PC-3 (cell line): ENCODE measurements at regions not wholly inside any gene's neighbourhood (a gene's known extent, or its start where the extent isn't known, plus 50 kb on each side); places are given as distances from the start of the nearest gene placed in this dataset.

Experiments
- ATAC-seq: fragments of 200-7000 bp; cut with Tn5 transposase; 2 replicates; pipeline ENCODE4 v1.9.1; 2020; ENCODE audit warnings: mild to moderate bottlenecking, moderate library complexity
- BruUV-seq: library from RNA; stranded (reverse); fragments of 400-500 nt; replicated peaks from 2 replicates; lab custom pipeline; 2021; lab: Mats Ljungman, UMichigan
- CTCF ChIA-PET: fragments of 300-600 bp; sonication (Branson Sonifier 250); formaldehyde crosslinking; loops from one replicate; lab custom pipeline; 2022; ENCODE audit warnings: antibody characterized with exemption; lab: Charles Lee
- POLR2A ChIA-PET: fragments of 300-600 bp; sonication (Branson Sonifier 250); formaldehyde crosslinking; loops from one replicate; lab custom pipeline; 2022; ENCODE audit warnings: antibody characterized with exemption; ENCODE audit not compliant: unreplicated experiment; lab: Charles Lee
- DNase-seq: peaks from one replicate; pipeline ENCODE4 v3.0.0-alpha.2; 2015
- H2AFZ ChIP-seq: fragments of 300-600 bp; sonication (generic); 2 replicates; pipeline ENCODE4 v1.6.0; 2016; ENCODE audit warnings: antibody characterized with exemption, low read length
- H3F3A ChIP-seq: fragments of 300-600 bp; sonication (generic); one replicate; pipeline ENCODE4 v1.6.0; 2017; ENCODE audit warnings: antibody characterized with exemption, low read length, control low read depth, mild to moderate bottlenecking; ENCODE audit not compliant: unreplicated experiment
- H3K27ac ChIP-seq: fragments of 300-600 bp; sonication (generic); 2 replicates; pipeline ENCODE4 v1.5.1; 2016; ENCODE audit warnings: mild to moderate bottlenecking, low read length
- H3K27me3 ChIP-seq: fragments of 300-600 bp; sonication (generic); 2 replicates; pipeline ENCODE4 v1.6.1; 2016; ENCODE audit warnings: low read length, mixed read lengths
- H3K36me3 ChIP-seq: fragments of 300-600 bp; sonication (generic); 2 replicates; pipeline ENCODE4 v1.6.1; 2016; ENCODE audit warnings: low read depth, mixed run types, low read length, mixed read lengths
- H3K4me1 ChIP-seq: fragments of 300-600 bp; sonication (generic); 2 replicates; pipeline ENCODE4 v1.5.1; 2016; ENCODE audit warnings: low read length; ENCODE audit not compliant: insufficient read depth
- H3K4me2 ChIP-seq: fragments of 300-600 bp; sonication (generic); 2 replicates; pipeline ENCODE4 v1.6.0; 2016; ENCODE audit warnings: low read length
- H3K4me3 ChIP-seq: fragments of 300-600 bp; sonication (generic); 2 replicates; pipeline ENCODE4 v1.5.1; 2016; ENCODE audit warnings: mild to moderate bottlenecking, low read length, mixed read lengths
- H3K79me2 ChIP-seq: fragments of 300-600 bp; sonication (generic); 2 replicates; pipeline ENCODE4 v1.6.1; 2017; ENCODE audit warnings: low read length, mixed read lengths
- H3K9ac ChIP-seq: fragments of 300-600 bp; sonication (generic); 2 replicates; pipeline ENCODE4 v1.6.0; 2016; ENCODE audit warnings: mild to moderate bottlenecking, low read length
- H3K9me2 ChIP-seq: fragments of 300-600 bp; sonication (generic); replicated peaks from 2 replicates; pipeline ENCODE4 v1.6.1; 2016; ENCODE audit warnings: mixed run types, low read length, mixed read lengths
- H3K9me3 ChIP-seq: fragments of 300-600 bp; sonication (generic); 2 replicates; pipeline ENCODE4 v1.6.1; 2016; ENCODE audit warnings: low read length, mixed read lengths
- H4K20me1 ChIP-seq: fragments of 300-600 bp; sonication (generic); 2 replicates; pipeline ENCODE4 v1.6.1; 2016; ENCODE audit warnings: low read length, mixed read lengths
- EZH2 ChIP-seq: fragments of 300-600 bp; sonication (generic); IDR thresholded peaks from one replicate; pipeline ENCODE4 v1.6.1; 2017; ENCODE audit warnings: antibody characterized with exemption, mild to moderate bottlenecking, low read length; ENCODE audit not compliant: unreplicated experiment
- EZH2phosphoT487 ChIP-seq: fragments of 300-600 bp; sonication (generic); IDR thresholded peaks from 2 replicates; pipeline ENCODE4 v1.6.1; 2018; ENCODE audit warnings: mild to moderate bottlenecking, antibody characterized with exemption, low read length, borderline replicate concordance
- intact Hi-C: fragments of 100-400 bp; cut with micrococcal nuclease; formaldehyde crosslinking; loops from 2 replicates; pipeline ENCODE4 v1.9.0; 2023
- TF ChIP-seq, protein P1 (sequence below): fragments of 300-600 bp; sonication (generic); conservative IDR thresholded peaks from 2 replicates; pipeline ENCODE4 v1.5.1; 2017; ENCODE audit warnings: antibody characterized with exemption, low read depth, mild to moderate bottlenecking, low read length

DNA sequence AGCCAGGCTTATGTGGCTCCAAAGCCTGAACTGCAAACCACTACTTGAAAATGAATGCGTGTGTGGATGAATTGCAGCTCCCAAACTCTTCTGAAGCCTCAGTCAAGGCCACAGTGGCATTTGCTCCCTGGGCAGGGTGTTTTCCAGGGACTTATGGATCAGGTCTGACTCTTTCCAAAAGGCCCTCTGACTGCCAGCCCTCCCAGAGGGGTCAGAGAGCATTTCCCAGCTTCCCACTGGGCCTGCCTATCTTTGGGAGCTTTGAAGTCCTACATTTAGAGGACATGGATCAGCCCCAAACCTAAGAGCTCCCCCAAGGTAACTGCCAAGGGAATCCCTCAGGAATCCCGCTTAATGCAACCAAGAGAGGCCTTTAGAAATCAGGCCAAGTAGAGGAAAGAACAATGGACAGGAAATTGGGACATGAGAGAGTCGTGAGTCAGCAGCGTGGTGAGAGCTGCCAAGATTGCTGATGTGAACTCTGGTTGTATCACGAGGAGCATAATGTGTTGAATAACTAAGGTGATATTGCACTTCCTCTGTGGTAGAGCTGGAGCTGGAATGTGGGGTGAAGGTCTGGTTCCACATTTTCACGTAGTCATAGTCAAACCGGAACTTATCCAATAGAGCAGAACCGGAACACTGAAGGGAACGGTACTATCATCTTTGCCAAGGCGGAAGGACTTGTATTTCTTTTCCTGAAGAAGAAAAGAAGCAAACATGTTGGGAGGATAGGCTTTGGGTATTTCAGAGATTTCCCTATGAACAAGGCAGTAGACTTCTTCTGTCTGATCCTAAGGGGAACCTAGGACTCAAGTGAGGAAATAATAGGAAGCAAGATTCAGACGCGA lies 99.4 kb upstream of the JUN start:
- intact Hi-C loops: loop anchor here (1.0 kb wide), 3 partner anchors 34 to 98 kb away; no protein-coding TSS in a partner anchor
- Histone ChIP-seq H3F3A (no peaks in the 10 kb centered on the region), H3K4me2 (peak overlapping the region; percentile 57), H3K36me3 (no peaks in the 10 kb centered on the region), H3K79me2 (no peaks in the 10 kb centered on the region), H4K20me1 (no peaks in the 10 kb centered on the region), H3K27me3 (no peaks in the 10 kb centered on the region), H3K9me3 (no peaks in the 10 kb centered on the region), H3K27ac (peak overlapping the region; percentile 83), H3K9me2 (no peaks in the 10 kb centered on the region), H3K4me1 (peaks cover 55% of the 10 kb centered on the region), H3K9ac (peak overlapping the region; percentile 39), H2AFZ (peak overlapping the region; percentile 20; the same call in 1 of the 2 replicates), H3K4me3 (no peak overlapping the region)
- ChIA-PET POLR2A (interaction anchor here (0.6 to 0.7 kb wide), 3 partner anchors 20 to 259 kb away, joined by 3 to 4 read pairs (median 3); no protein-coding TSS in a partner anchor), CTCF (interaction anchor here (0.6 kb wide), 1 partner anchor 36 kb away, joined by 5 read pairs; no protein-coding TSS in a partner anchor)
- ATAC-seq (peak; percentile 79), DNase-seq (peak; percentile 98)
- TF ChIP-seq EZH2phosphoT487 (no peak), EZH2 (no peak)
- TF ChIP-seq, protein P1, sequence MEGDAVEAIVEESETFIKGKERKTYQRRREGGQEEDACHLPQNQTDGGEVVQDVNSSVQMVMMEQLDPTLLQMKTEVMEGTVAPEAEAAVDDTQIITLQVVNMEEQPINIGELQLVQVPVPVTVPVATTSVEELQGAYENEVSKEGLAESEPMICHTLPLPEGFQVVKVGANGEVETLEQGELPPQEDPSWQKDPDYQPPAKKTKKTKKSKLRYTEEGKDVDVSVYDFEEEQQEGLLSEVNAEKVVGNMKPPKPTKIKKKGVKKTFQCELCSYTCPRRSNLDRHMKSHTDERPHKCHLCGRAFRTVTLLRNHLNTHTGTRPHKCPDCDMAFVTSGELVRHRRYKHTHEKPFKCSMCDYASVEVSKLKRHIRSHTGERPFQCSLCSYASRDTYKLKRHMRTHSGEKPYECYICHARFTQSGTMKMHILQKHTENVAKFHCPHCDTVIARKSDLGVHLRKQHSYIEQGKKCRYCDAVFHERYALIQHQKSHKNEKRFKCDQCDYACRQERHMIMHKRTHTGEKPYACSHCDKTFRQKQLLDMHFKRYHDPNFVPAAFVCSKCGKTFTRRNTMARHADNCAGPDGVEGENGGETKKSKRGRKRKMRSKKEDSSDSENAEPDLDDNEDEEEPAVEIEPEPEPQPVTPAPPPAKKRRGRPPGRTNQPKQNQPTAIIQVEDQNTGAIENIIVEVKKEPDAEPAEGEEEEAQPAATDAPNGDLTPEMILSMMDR: no peak
- BruUV-seq: no TSS peak

DNA sequence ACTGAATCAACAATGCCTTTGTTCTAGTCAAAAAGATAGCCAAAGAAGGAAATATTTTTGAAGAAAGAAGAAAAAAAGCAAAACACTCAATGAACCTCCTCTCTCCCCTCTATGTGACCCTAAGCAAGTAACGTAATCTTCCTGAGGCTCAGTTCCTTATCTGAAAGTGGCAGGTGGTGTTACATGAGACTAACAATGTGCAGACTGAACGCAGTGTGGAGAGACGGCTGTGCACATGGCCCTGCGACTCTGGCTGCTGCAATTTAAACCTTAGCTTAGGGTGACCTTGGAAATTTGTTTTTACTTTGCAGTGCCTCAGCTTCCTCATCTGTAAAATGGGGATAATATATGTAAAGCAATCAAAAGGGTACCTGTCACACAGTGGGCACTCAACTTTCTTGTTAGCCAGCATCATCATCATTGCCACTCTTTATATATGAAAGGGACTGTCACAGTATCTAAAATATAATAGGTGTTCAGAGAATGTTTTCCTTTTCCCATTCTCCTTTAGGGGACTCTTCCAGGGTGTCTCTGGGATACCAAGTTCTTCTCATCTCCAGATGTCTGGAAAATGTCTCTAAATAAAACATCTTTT lies 100.1 kb upstream of the JUN start:
- no peaks in the 10 kb centered on the region for H3K36me3 ChIP-seq
- ATAC-seq (no peak), DNase-seq (no peak)
- H3K4me2 ChIP-seq: peak overlapping the region; percentile 42
- peak overlapping the region; percentile 83 for H3K27ac ChIP-seq
- CTCF ChIA-PET: interaction anchor here (0.6 kb wide), 1 partner anchor 37 kb away, joined by 5 read pairs; no protein-coding TSS in a partner anchor
- H3K9me3 ChIP-seq: no peaks in the 10 kb centered on the region
- H3K4me1 ChIP-seq: peaks cover 55% of the 10 kb centered on the region
- H3F3A ChIP-seq: no peaks in the 10 kb centered on the region
- POLR2A ChIA-PET: interaction anchor here (0.6 kb wide), 1 partner anchor 19 kb away, joined by 3 read pairs; no protein-coding TSS in a partner anchor
- TF ChIP-seq EZH2phosphoT487 (no peak), EZH2 (no peak)
- TF ChIP-seq, protein P1: no peak
- no peaks in the 10 kb centered on the region for H3K79me2 ChIP-seq
- TSS peak; percentile 63 for BruUV-seq
- H2AFZ ChIP-seq: peak overlapping the region; percentile 20; the same call in 1 of the 2 replicates
- no peak overlapping the region for H3K4me3 ChIP-seq
- intact Hi-C loops: loop anchor here (1.0 kb wide), 3 partner anchors 35 to 99 kb away; no protein-coding TSS in a partner anchor
- no peaks in the 10 kb centered on the region for H3K9me2 ChIP-seq
- no peaks in the 10 kb centered on the region for H4K20me1 ChIP-seq
- H3K9ac ChIP-seq: peak overlapping the region; percentile 39
- H3K27me3 ChIP-seq: no peaks in the 10 kb centered on the region
